Tibial nerve (tissue), 4 donors: ENCODE measurements at regions not wholly inside any gene's neighbourhood (a gene's known extent, or its start where the extent isn't known, plus 50 kb on each side); places are given as distances from the start of the nearest gene placed in this dataset.

ENCODE experiments used
- CTCF ChIP-seq, 5 experiments: fragments of 200-600 bp in 3 of 5; fragments of 450-650 bp in 2 of 5; sonication (generic) in 3 of 5; IDR thresholded peaks; one replicate each; pipeline ENCODE4 v1.5.1; 2016 to 2019; ENCODE audit warnings: antibody characterized with exemption in 5 of 5, mild to moderate bottlenecking in 3 of 5, moderate library complexity in 2 of 5
- EP300 ChIP-seq, 2 donors: sonication (generic); formaldehyde crosslinking; IDR thresholded peaks; one replicate each; pipeline ENCODE4 v1.6.1; 2017; ENCODE audit warnings: antibody characterized with exemption in 2 of 2, mild to moderate bottlenecking in 1 of 2

GRCh38 chr12:41794336-41794735 is 350.3 kb downstream of the GXYLT1 start:
- TF ChIP-seq EP300 (IDR thresholded peaks at IDR 0.05) (no peak), CTCF (IDR thresholded peaks at IDR 0.05) (no peak)
